Vagina (tissue), 2 donors: ENCODE measurements at regions not wholly inside any gene's neighbourhood (a gene's known extent, or its start where the extent isn't known, plus 50 kb on each side); places are given as distances from the start of the nearest gene placed in this dataset.

ENCODE experiments used
- DNase-seq, 2 donors: peaks; one replicate each; pipeline ENCODE4 v3.0.0-alpha.2; 2017; ENCODE audit errors: extremely low spot score in 2 of 2
- H3K27ac ChIP-seq: fragments of 200-600 bp; sonication (generic); one replicate; pipeline ENCODE4 v1.5.1; 2019
- H3K27me3 ChIP-seq: fragments of 200-600 bp; sonication (generic); one replicate; pipeline ENCODE4 v1.5.1; 2019
- H3K36me3 ChIP-seq, 2 donors: fragments of 200-600 bp; sonication (generic); one replicate each; pipeline ENCODE4 v1.5.1; 2017 to 2019
- H3K4me1 ChIP-seq: fragments of 200-600 bp; sonication (generic); one replicate; pipeline ENCODE4 v1.5.1; 2019
- H3K4me3 ChIP-seq, 2 donors: fragments of 200-600 bp; sonication (generic); 1 replicate in 1 of 2; 2 replicates in 1 of 2; pipeline ENCODE4 v1.5.1; 2016 to 2019
- H3K9me3 ChIP-seq: fragments of 200-600 bp; sonication (generic); one replicate; pipeline ENCODE4 v1.5.1; 2019
- CTCF ChIP-seq, 3 experiments: fragments of 450-650 bp in 2 of 3; fragments of 200-600 bp in 1 of 3; sonication (generic) in 1 of 3; IDR thresholded peaks; one replicate each; pipeline ENCODE4 v1.5.1; 2017 to 2019; ENCODE audit warnings: antibody characterized with exemption in 3 of 3, mild to moderate bottlenecking in 2 of 3, moderate library complexity in 2 of 3
- POLR2A ChIP-seq, 2 donors: fragments of 450-650 bp; IDR thresholded peaks; one replicate each; pipeline ENCODE4 v1.6.1; 2017; ENCODE audit warnings: antibody characterized with exemption in 2 of 2, mild to moderate bottlenecking in 2 of 2, moderate library complexity in 2 of 2
- POLR2AphosphoS5 ChIP-seq, 2 donors: sonication (generic); formaldehyde crosslinking; IDR thresholded peaks; one replicate each; pipeline ENCODE4 v1.9.0; 2017; ENCODE audit warnings: antibody characterized with exemption in 2 of 2, mild to moderate bottlenecking in 2 of 2, low read depth in 1 of 2; ENCODE audit not compliant: insufficient read depth in 1 of 2
- intact Hi-C: fragments of 100-400 bp; cut with DNase I; formaldehyde crosslinking; loops from one replicate; pipeline ENCODE4 v1.15.1; 2023

- Histone ChIP-seq H3K27me3 (no peaks in the 10 kb centered on the region), H3K4me1 (no peaks in the 10 kb centered on the region), H3K4me3 (no peak overlapping the region), H3K36me3 (no peaks in the 10 kb centered on the region), H3K27ac (no peak overlapping the region), H3K9me3 (no peaks in the 10 kb centered on the region)
- DNase-seq: no peak
- intact Hi-C loops: no loop called here
- TF ChIP-seq POLR2A (IDR thresholded peaks at IDR 0.05): no peak
- TF ChIP-seq POLR2AphosphoS5 (IDR thresholded peaks at IDR 0.05; ENCODE audit: insufficient read depth in 1 of 2, low read depth in 1 of 2): no peak
- no peak for TF ChIP-seq CTCF (IDR thresholded peaks at IDR 0.05)
Observed at GRCh38 chr1:188237573-188238348, 1409.0 kb downstream of the PLA2G4A start.

GRCh38 chr1:188240772-188241406 is 1412.1 kb downstream of the PLA2G4A start:
- Histone ChIP-seq H3K27me3 (no peaks in the 10 kb centered on the region), H3K4me1 (no peaks in the 10 kb centered on the region), H3K27ac (no peak overlapping the region), H3K9me3 (no peaks in the 10 kb centered on the region), H3K36me3 (no peaks in the 10 kb centered on the region), H3K4me3 (no peak overlapping the region)
- intact Hi-C loops: no loop called here
- DNase-seq: no peak
- TF ChIP-seq POLR2A (IDR thresholded peaks at IDR 0.05): no peak
- no peak for TF ChIP-seq POLR2AphosphoS5 (IDR thresholded peaks at IDR 0.05; ENCODE audit: insufficient read depth in 1 of 2, low read depth in 1 of 2)
- TF ChIP-seq CTCF (IDR thresholded peaks at IDR 0.05): no peak

- Histone ChIP-seq H3K36me3 (no peaks in the 10 kb centered on the region), H3K27ac (no peak overlapping the region), H3K27me3 (no peaks in the 10 kb centered on the region), H3K4me3 (no peak overlapping the region), H3K4me1 (no peaks in the 10 kb centered on the region), H3K9me3 (no peaks in the 10 kb centered on the region)
- TF ChIP-seq POLR2A (IDR thresholded peaks at IDR 0.05) (no peak), CTCF (IDR thresholded peaks at IDR 0.05) (no peak), POLR2AphosphoS5 (IDR thresholded peaks at IDR 0.05; ENCODE audit: insufficient read depth in 1 of 2, low read depth in 1 of 2) (no peak)
- DNase-seq: no peak
- intact Hi-C loops: no loop called here
Observed at GRCh38 chr1:188241629-188242028, 1412.9 kb downstream of the PLA2G4A start.

GRCh38 chr1:188243456-188243855 is 1414.7 kb downstream of the PLA2G4A start:
- no peaks in the 10 kb centered on the region for H3K27me3 ChIP-seq
- intact Hi-C loops: no loop called here
- H3K4me3 ChIP-seq: no peak overlapping the region
- TF ChIP-seq POLR2AphosphoS5 (IDR thresholded peaks at IDR 0.05; ENCODE audit: insufficient read depth in 1 of 2, low read depth in 1 of 2) (no peak), POLR2A (IDR thresholded peaks at IDR 0.05) (no peak), CTCF (IDR thresholded peaks at IDR 0.05) (no peak)
- no peak for DNase-seq
- no peak overlapping the region for H3K27ac ChIP-seq
- no peaks in the 10 kb centered on the region for H3K9me3 ChIP-seq
- H3K36me3 ChIP-seq: no peaks in the 10 kb centered on the region
- no peaks in the 10 kb centered on the region for H3K4me1 ChIP-seq

- no peaks in the 10 kb centered on the region for H3K4me1 ChIP-seq
- H3K36me3 ChIP-seq: no peaks in the 10 kb centered on the region
- no peaks in the 10 kb centered on the region for H3K27me3 ChIP-seq
- no peak for DNase-seq
- TF ChIP-seq POLR2AphosphoS5 (IDR thresholded peaks at IDR 0.05; ENCODE audit: insufficient read depth in 1 of 2, low read depth in 1 of 2) (no peak), CTCF (IDR thresholded peaks at IDR 0.05) (no peak), POLR2A (IDR thresholded peaks at IDR 0.05) (no peak)
- H3K9me3 ChIP-seq: no peaks in the 10 kb centered on the region
- no peak overlapping the region for H3K27ac ChIP-seq
- no peak overlapping the region for H3K4me3 ChIP-seq
- intact Hi-C loops: no loop called here
Observed at GRCh38 chr1:188244681-188245080, 1415.9 kb downstream of the PLA2G4A start.
